GM19455 (cell line): ENCODE measurements at regions not wholly inside any gene's neighbourhood (a gene's known extent, or its start where the extent isn't known, plus 50 kb on each side); places are given as distances from the start of the nearest gene placed in this dataset.
A peak's percentile ranks its signal among the peaks of the same experiment; 100 is the strongest.

Experiments used
- ATAC-seq: cut with Tn5 transposase; IDR thresholded peaks from one replicate; pipeline ENCODE4 v1.9.1; 2021; ENCODE audit not compliant: unreplicated experiment

GRCh38 chr2:149271575-149271974, 58.8 kb upstream of the LYPD6 start:
- peak; percentile 77 for ATAC-seq

- no peak for ATAC-seq
Measured at GRCh38 chr2:149278161-149278871, 52.1 kb upstream of the LYPD6 start.

GRCh38 chr2:149278872-149279264, 51.5 kb upstream of the LYPD6 start:
- ATAC-seq: no peak
